ENCODE measurements at regions not wholly inside any gene's neighbourhood (a gene's known extent, or its start where the extent isn't known, plus 50 kb on each side); places are given as distances from the start of the nearest gene placed in this dataset.

- Mint-ChIP-seq H3K4me3 (no peak overlapping the region), H3K27me3 (ENCODE audit: low read depth in 2 of 2) (no peaks in the 10 kb centered on the region), H3K36me3 (peaks cover 13% of the 10 kb centered on the region), H3K4me1 (no peaks in the 10 kb centered on the region), H3K27ac (no peak overlapping the region), H3K9me3 (peaks cover 13 to 25% of the 10 kb centered on the region in 2 donors)
- Histone ChIP-seq H3K27me3 (ENCODE audit: control insufficient read depth, insufficient read depth, low read length) (no peaks in the 10 kb centered on the region), H3K9me3 (ENCODE audit: control insufficient read depth, insufficient read depth, low read length) (no peaks in the 10 kb centered on the region), H3K4me1 (ENCODE audit: control insufficient read depth, insufficient read depth, low read length) (no peaks in the 10 kb centered on the region), H3K27ac (ENCODE audit: low read length) (no peak overlapping the region), H3K36me3 (ENCODE audit: control insufficient read depth, insufficient read depth, low read length) (no peaks in the 10 kb centered on the region), H3K4me3 (ENCODE audit: low read length) (no peak overlapping the region)
- TF ChIP-seq, protein P1, sequence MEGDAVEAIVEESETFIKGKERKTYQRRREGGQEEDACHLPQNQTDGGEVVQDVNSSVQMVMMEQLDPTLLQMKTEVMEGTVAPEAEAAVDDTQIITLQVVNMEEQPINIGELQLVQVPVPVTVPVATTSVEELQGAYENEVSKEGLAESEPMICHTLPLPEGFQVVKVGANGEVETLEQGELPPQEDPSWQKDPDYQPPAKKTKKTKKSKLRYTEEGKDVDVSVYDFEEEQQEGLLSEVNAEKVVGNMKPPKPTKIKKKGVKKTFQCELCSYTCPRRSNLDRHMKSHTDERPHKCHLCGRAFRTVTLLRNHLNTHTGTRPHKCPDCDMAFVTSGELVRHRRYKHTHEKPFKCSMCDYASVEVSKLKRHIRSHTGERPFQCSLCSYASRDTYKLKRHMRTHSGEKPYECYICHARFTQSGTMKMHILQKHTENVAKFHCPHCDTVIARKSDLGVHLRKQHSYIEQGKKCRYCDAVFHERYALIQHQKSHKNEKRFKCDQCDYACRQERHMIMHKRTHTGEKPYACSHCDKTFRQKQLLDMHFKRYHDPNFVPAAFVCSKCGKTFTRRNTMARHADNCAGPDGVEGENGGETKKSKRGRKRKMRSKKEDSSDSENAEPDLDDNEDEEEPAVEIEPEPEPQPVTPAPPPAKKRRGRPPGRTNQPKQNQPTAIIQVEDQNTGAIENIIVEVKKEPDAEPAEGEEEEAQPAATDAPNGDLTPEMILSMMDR (IDR thresholded peaks at IDR 0.05) = no peak
- 91% methylated on average over 3 of the region's 4 CpGs for WGBS (ENCODE audit: insufficient coverage)
- intact Hi-C loops (cut with micrococcal nuclease) = no loop called here
- ATAC-seq (no peak), DNase-seq (no peak)
These were observed 803.5 kb upstream of the FLRT2 start for GRCh38 chr14:84726471-84726870.

DNA sequence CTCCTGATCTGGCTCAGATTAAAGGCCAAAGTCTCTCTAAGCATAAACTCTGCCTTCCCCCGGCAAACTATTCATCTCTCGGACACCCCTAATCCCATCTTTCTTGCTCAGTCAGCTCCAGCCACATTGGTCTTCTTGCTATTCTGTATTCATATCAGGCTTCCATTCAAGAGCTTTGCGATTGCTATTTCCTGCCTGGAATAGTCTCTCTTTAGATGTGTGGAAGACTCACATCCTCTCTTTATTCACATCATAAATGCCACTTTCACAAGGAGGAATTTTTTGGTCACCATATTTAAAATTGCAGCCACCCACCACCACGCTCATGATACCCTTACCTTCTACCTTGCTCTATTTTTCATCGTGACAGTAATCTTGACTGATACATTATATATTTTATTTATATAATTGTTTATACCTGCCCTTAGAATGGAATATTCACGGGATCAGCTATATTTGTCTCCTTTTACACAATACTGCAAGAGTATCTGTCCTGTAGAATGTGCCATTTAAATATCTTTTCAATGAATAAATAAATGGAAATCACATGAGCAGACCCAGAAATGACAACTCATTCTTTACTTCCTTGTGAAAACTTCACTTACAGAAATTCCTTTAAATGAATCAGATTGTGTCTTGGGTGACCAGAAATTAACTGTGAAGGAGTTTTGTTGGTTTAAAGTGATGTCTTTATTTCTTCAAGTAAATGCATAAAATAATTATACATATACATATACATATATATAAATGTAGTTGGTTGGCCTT, 780.6 kb upstream of the FLRT2 start:
- DNase-seq (no peak), ATAC-seq (no peak)
- Mint-ChIP-seq H3K36me3 (no peaks in the 10 kb centered on the region), H3K4me3 (no peak overlapping the region), H3K27ac (no peak overlapping the region), H3K4me1 (no peaks in the 10 kb centered on the region), H3K9me3 (peaks cover 14% of the 10 kb centered on the region in 2 donors), H3K27me3 (ENCODE audit: low read depth in 2 of 2) (no peaks in the 10 kb centered on the region)
- TF ChIP-seq, protein P1 (IDR thresholded peaks at IDR 0.05) = no peak
- intact Hi-C loops (cut with micrococcal nuclease) = no loop called here
- no peaks in the 10 kb centered on the region for H3K27me3 ChIP-seq (ENCODE audit: control insufficient read depth, insufficient read depth, low read length)
- 82% methylated on average over 3 of the region's 6 CpGs for WGBS (ENCODE audit: insufficient coverage)
- H3K9me3 ChIP-seq (ENCODE audit: control insufficient read depth, insufficient read depth, low read length) = no peaks in the 10 kb centered on the region
- no peaks in the 10 kb centered on the region for H3K36me3 ChIP-seq (ENCODE audit: control insufficient read depth, insufficient read depth, low read length)
- no peak overlapping the region for H3K27ac ChIP-seq (ENCODE audit: low read length)
- H3K4me3 ChIP-seq (ENCODE audit: low read length) = no peak overlapping the region
- no peaks in the 10 kb centered on the region for H3K4me1 ChIP-seq (ENCODE audit: control insufficient read depth, insufficient read depth, low read length)

GRCh38 chr14:84750284-84750683, 779.7 kb upstream of the FLRT2 start:
- no peaks in the 10 kb centered on the region for H3K4me1 Mint-ChIP-seq
- no peaks in the 10 kb centered on the region for H3K36me3 Mint-ChIP-seq
- H3K4me3 ChIP-seq (ENCODE audit: low read length) = no peak overlapping the region
- no peak overlapping the region for H3K4me3 Mint-ChIP-seq
- H3K36me3 ChIP-seq (ENCODE audit: control insufficient read depth, insufficient read depth, low read length) = no peaks in the 10 kb centered on the region
- no peak for DNase-seq
- WGBS (ENCODE audit: insufficient coverage) = 20% methylated on average over 1 of the region's 1 CpG
- H3K9me3 ChIP-seq (ENCODE audit: control insufficient read depth, insufficient read depth, low read length) = no peaks in the 10 kb centered on the region
- H3K27ac Mint-ChIP-seq = no peak overlapping the region
- H3K27me3 ChIP-seq (ENCODE audit: control insufficient read depth, insufficient read depth, low read length) = no peaks in the 10 kb centered on the region
- ATAC-seq = no peak
- H3K4me1 ChIP-seq (ENCODE audit: control insufficient read depth, insufficient read depth, low read length) = no peaks in the 10 kb centered on the region
- H3K9me3 Mint-ChIP-seq = peaks cover 13 to 15% of the 10 kb centered on the region in 2 donors
- TF ChIP-seq, protein P1 (IDR thresholded peaks at IDR 0.05) = no peak
- H3K27ac ChIP-seq (ENCODE audit: low read length) = no peak overlapping the region
- intact Hi-C loops (cut with micrococcal nuclease) = no loop called here
- no peaks in the 10 kb centered on the region for H3K27me3 Mint-ChIP-seq (ENCODE audit: low read depth in 2 of 2)

Data from natural killer cell (primary cell).